Endothelial cell (in vitro differentiated cells): ENCODE measurements at regions not wholly inside any gene's neighbourhood (a gene's known extent, or its start where the extent isn't known, plus 50 kb on each side); places are given as distances from the start of the nearest gene placed in this dataset.

Source experiments
- DNase-seq: peaks from one replicate; pipeline ENCODE4 v3.0.0; 2021; ENCODE audit warnings: low spot score
- H3K27ac Mint-ChIP-seq: one replicate; pipeline ENCODE4 v1.8.0; 2021; ENCODE audit warnings: mixed read lengths, inconsistent platforms; ENCODE audit not compliant: unreplicated experiment
- H3K27me3 Mint-ChIP-seq: one replicate; pipeline ENCODE4 v1.8.0; 2021; ENCODE audit warnings: mild to moderate bottlenecking, moderate library complexity, mixed read lengths, inconsistent platforms; ENCODE audit not compliant: unreplicated experiment
- H3K36me3 Mint-ChIP-seq: one replicate; pipeline ENCODE4 v1.8.0; 2021; ENCODE audit warnings: mild to moderate bottlenecking, low read depth, mixed read lengths, inconsistent platforms; ENCODE audit not compliant: unreplicated experiment
- H3K4me1 Mint-ChIP-seq: one replicate; pipeline ENCODE4 v1.8.0; 2021; ENCODE audit warnings: mild to moderate bottlenecking, mixed read lengths, inconsistent platforms; ENCODE audit not compliant: unreplicated experiment
- H3K4me3 Mint-ChIP-seq: one replicate; pipeline ENCODE4 v1.8.0; 2021; ENCODE audit warnings: mild to moderate bottlenecking, mixed read lengths, inconsistent platforms; ENCODE audit not compliant: unreplicated experiment
- H3K9me3 Mint-ChIP-seq: one replicate; pipeline ENCODE4 v1.8.0; 2021; ENCODE audit warnings: mixed read lengths, inconsistent platforms; ENCODE audit not compliant: unreplicated experiment
- CTCF ChIP-seq: fragments of 200-600 bp; sonication (generic); IDR thresholded peaks from one replicate; pipeline ENCODE4 v1.5.0; 2021; ENCODE audit warnings: antibody characterized with exemption; ENCODE audit not compliant: unreplicated experiment

- no peak for TF ChIP-seq CTCF
- H3K4me1 Mint-ChIP-seq, result no peaks in the 10 kb centered on the region
- H3K27me3 Mint-ChIP-seq, result peaks cover 3% of the 10 kb centered on the region
- H3K9me3 Mint-ChIP-seq, result no peaks in the 10 kb centered on the region
- DNase-seq, result no peak
- H3K4me3 Mint-ChIP-seq, result no peak overlapping the region
- H3K36me3 Mint-ChIP-seq, result no peaks in the 10 kb centered on the region
- H3K27ac Mint-ChIP-seq, result no peak overlapping the region
These were observed 132.9 kb upstream of the APCDD1 start for GRCh38 chr18:10321576-10321975.

GRCh38 chr18:10322004-10322403 is 132.4 kb upstream of the APCDD1 start:
- H3K4me1 Mint-ChIP-seq, result no peaks in the 10 kb centered on the region
- H3K27ac Mint-ChIP-seq, result no peak overlapping the region
- DNase-seq, result no peak
- no peak overlapping the region for H3K4me3 Mint-ChIP-seq
- H3K27me3 Mint-ChIP-seq, result peaks cover 3% of the 10 kb centered on the region
- H3K36me3 Mint-ChIP-seq, result no peaks in the 10 kb centered on the region
- no peak for TF ChIP-seq CTCF
- H3K9me3 Mint-ChIP-seq, result no peaks in the 10 kb centered on the region

- Mint-ChIP-seq H3K27me3 (peaks cover 3% of the 10 kb centered on the region), H3K27ac (no peak overlapping the region), H3K4me1 (no peaks in the 10 kb centered on the region), H3K4me3 (no peak overlapping the region), H3K36me3 (no peaks in the 10 kb centered on the region), H3K9me3 (no peaks in the 10 kb centered on the region)
- no peak for DNase-seq
- no peak for TF ChIP-seq CTCF
These were observed 132.0 kb upstream of the APCDD1 start for GRCh38 chr18:10322435-10322834.

GRCh38 chr18:10329101-10329500 is 125.3 kb upstream of the APCDD1 start:
- no peak overlapping the region for H3K4me3 Mint-ChIP-seq
- no peaks in the 10 kb centered on the region for H3K9me3 Mint-ChIP-seq
- no peaks in the 10 kb centered on the region for H3K4me1 Mint-ChIP-seq
- no peak overlapping the region for H3K27ac Mint-ChIP-seq
- DNase-seq, result no peak
- TF ChIP-seq CTCF, result no peak
- H3K27me3 Mint-ChIP-seq, result no peaks in the 10 kb centered on the region
- no peaks in the 10 kb centered on the region for H3K36me3 Mint-ChIP-seq

GRCh38 chr18:10330428-10330827 is 124.0 kb upstream of the APCDD1 start:
- no peak for DNase-seq
- Mint-ChIP-seq H3K36me3 (no peaks in the 10 kb centered on the region), H3K27me3 (no peaks in the 10 kb centered on the region), H3K27ac (no peak overlapping the region), H3K4me1 (no peaks in the 10 kb centered on the region), H3K4me3 (no peak overlapping the region), H3K9me3 (no peaks in the 10 kb centered on the region)
- no peak for TF ChIP-seq CTCF
